ENCODE measurements at regions not wholly inside any gene's neighbourhood (a gene's known extent, or its start where the extent isn't known, plus 50 kb on each side); places are given as distances from the start of the nearest gene placed in this dataset.

DNA sequence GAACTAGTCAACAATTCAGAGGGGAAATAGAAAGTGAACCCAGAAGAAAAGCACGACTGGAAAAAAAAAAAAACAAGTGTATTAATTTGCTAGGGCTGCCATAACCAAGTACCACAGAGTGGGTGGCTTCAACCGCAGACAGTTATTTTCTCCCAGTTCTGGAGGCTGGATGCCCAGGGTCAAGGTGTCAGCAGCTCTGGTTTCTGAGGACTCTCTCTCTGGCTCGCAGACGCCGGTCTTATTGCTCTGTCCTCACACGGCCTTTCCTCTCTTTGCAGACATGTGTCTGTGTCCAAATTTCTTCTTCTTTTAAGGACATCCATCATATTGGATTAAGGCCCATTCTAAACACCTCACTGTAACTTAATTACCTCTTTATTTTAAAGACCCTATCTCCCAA lies 291.8 kb downstream of the XXYLT1 start:
- intact Hi-C loops (cut with DNase I): no loop called here
- TF ChIP-seq, protein P1, sequence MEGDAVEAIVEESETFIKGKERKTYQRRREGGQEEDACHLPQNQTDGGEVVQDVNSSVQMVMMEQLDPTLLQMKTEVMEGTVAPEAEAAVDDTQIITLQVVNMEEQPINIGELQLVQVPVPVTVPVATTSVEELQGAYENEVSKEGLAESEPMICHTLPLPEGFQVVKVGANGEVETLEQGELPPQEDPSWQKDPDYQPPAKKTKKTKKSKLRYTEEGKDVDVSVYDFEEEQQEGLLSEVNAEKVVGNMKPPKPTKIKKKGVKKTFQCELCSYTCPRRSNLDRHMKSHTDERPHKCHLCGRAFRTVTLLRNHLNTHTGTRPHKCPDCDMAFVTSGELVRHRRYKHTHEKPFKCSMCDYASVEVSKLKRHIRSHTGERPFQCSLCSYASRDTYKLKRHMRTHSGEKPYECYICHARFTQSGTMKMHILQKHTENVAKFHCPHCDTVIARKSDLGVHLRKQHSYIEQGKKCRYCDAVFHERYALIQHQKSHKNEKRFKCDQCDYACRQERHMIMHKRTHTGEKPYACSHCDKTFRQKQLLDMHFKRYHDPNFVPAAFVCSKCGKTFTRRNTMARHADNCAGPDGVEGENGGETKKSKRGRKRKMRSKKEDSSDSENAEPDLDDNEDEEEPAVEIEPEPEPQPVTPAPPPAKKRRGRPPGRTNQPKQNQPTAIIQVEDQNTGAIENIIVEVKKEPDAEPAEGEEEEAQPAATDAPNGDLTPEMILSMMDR (IDR thresholded peaks at IDR 0.05): no peak
- H3K4me1 ChIP-seq: no peaks in the 10 kb centered on the region
- H3K27ac ChIP-seq: no peak overlapping the region
- ATAC-seq (no peak), DNase-seq (no peak), FAIRE-seq (no peak)
- 79 to 82% methylated on average over 6 of the region's 6 CpGs for WGBS, 2 donors
- no peaks in the 10 kb centered on the region for H3K27me3 ChIP-seq
- H3K9me3 ChIP-seq: no peaks in the 10 kb centered on the region
- H3K36me3 ChIP-seq: no peaks in the 10 kb centered on the region
- H3K4me3 ChIP-seq: no peak overlapping the region

DNA sequence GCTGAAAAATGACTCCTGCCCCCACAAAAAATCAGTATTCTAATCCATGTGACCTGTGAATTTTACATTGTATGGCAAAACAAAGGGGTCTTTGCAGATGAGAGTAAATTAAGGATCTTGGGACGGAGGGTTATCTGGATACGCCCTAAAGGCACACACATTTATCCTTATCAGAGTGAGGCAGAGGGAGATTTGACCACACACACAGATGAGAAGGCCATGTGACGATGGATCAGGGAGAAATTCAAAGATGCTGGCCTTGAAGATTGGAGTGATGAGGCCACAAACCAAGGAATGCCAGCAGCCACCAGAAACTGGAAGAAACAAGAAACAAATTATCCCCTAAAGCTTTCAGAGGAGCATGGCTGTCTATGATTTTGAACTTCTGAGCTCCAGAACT lies 288.5 kb downstream of the XXYLT1 start:
- H3K36me3 ChIP-seq: no peaks in the 10 kb centered on the region
- WGBS, 2 donors: 92 to 96% methylated on average over 3 of the region's 3 CpGs
- H3K9me3 ChIP-seq: no peaks in the 10 kb centered on the region
- FAIRE-seq (no peak), ATAC-seq (no peak), DNase-seq (no peak)
- H3K4me3 ChIP-seq: no peak overlapping the region
- intact Hi-C loops (cut with DNase I): no loop called here
- TF ChIP-seq, protein P1 (IDR thresholded peaks at IDR 0.05): no peak
- H3K27ac ChIP-seq: no peak overlapping the region
- no peaks in the 10 kb centered on the region for H3K27me3 ChIP-seq
- no peaks in the 10 kb centered on the region for H3K4me1 ChIP-seq

DNA sequence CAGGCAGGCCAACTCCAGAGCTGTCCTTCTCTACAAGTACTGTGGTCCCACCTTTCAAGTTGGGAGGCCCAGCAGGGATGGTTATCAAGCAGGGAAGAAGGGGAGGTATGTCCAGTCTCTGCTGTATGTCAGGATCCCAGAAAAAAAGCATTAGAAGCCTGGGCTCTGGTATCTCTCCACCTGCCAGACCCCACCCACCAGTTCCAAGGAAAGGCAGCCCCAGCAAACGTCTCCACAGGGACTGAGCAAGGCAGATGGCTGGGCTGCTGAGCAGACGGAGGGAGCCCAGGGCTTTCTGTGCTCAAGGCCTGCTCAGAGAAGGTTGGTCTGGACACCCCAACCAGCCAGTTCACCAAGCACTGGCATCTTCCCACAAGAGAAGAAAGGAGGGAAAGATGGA lies 287.8 kb downstream of the XXYLT1 start:
- Histone ChIP-seq H3K27ac (no peak overlapping the region), H3K36me3 (no peaks in the 10 kb centered on the region), H3K4me3 (no peak overlapping the region), H3K9me3 (no peaks in the 10 kb centered on the region), H3K27me3 (no peaks in the 10 kb centered on the region), H3K4me1 (no peaks in the 10 kb centered on the region)
- TF ChIP-seq, protein P1 (IDR thresholded peaks at IDR 0.05): no peak
- intact Hi-C loops (cut with DNase I): no loop called here
- ATAC-seq (no peak), DNase-seq (peak in 1 of 6 donors; percentile 9), FAIRE-seq (no peak)
- 69 to 76% methylated on average over 2 of the region's 2 CpGs for WGBS, 2 donors

DNA sequence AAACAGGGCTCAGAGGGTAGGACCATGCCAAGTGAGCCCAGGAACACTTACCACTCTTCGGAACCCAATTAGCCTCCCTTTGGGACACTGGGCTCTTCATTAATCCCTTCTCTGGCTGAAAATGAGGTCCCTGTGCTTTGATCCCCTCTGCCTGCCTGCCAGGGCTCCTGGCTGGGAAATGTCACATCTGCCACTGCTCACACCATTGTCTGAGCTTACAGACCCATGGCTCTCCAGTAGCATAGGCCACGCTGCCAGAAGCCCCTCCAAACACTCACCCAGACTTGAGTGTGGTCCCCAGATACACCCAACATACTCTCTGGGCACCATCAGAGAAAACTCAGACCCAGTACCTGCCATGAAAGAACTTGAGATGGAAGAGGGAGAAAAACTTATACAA lies 287.3 kb downstream of the XXYLT1 start:
- no peak overlapping the region for H3K4me3 ChIP-seq
- no peaks in the 10 kb centered on the region for H3K36me3 ChIP-seq
- intact Hi-C loops (cut with DNase I): no loop called here
- TF ChIP-seq, protein P1 (IDR thresholded peaks at IDR 0.05): no peak
- no peak overlapping the region for H3K27ac ChIP-seq
- no peak for ATAC-seq
- H3K9me3 ChIP-seq: no peaks in the 10 kb centered on the region
- no peaks in the 10 kb centered on the region for H3K4me1 ChIP-seq
- no peak for FAIRE-seq
- 74 to 91% methylated on average over 2 of the region's 2 CpGs for WGBS, 2 donors
- DNase-seq: no peak
- H3K27me3 ChIP-seq: no peaks in the 10 kb centered on the region

DNA sequence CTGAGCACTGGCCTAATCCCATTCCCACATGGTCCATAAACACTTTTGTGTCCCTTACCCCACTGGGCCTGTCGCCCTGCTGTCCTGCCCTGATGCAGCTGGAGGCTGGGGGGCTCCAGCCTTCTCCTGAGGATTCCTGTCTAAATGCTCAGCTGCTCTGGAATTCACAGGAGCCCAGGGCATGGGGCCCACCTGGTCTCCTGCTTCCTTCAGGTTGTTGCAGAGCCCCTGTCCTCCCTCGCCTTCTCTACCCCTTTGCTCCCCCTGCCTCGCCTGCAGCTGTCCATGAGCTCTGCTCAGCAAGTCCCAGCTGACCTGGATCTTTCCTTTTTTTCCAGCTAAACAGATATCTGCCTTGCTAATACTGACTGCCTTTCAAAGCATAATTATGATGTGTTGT lies 286.9 kb downstream of the XXYLT1 start:
- intact Hi-C loops (cut with DNase I): no loop called here

More for the DNA sequence above, 286.9 kb downstream of the XXYLT1 start:
- H3K4me1 ChIP-seq: no peaks in the 10 kb centered on the region
- TF ChIP-seq, protein P1 (IDR thresholded peaks at IDR 0.05): no peak
- WGBS, 2 donors: 83 to 87% methylated on average over 3 of the region's 3 CpGs
- no peak overlapping the region for H3K4me3 ChIP-seq
- no peaks in the 10 kb centered on the region for H3K27me3 ChIP-seq
- H3K27ac ChIP-seq: no peak overlapping the region
- DNase-seq (no peak), FAIRE-seq (no peak), ATAC-seq (no peak)
- H3K36me3 ChIP-seq: no peaks in the 10 kb centered on the region
- H3K9me3 ChIP-seq: no peaks in the 10 kb centered on the region
